Fibroblast of peridontal ligament (primary cell): ENCODE measurements at regions not wholly inside any gene's neighbourhood (a gene's known extent, or its start where the extent isn't known, plus 50 kb on each side); places are given as distances from the start of the nearest gene placed in this dataset.
"Not testable (repeated sequence)": the region's sequence is repeated elsewhere in the genome, so short reads cannot be mapped to it uniquely, and the experiment has no call there.

Source experiments
- DNase-seq: peaks from one replicate; pipeline ENCODE4 v3.0.0-alpha.2; 2010; ENCODE audit errors: extremely low read depth

DNA sequence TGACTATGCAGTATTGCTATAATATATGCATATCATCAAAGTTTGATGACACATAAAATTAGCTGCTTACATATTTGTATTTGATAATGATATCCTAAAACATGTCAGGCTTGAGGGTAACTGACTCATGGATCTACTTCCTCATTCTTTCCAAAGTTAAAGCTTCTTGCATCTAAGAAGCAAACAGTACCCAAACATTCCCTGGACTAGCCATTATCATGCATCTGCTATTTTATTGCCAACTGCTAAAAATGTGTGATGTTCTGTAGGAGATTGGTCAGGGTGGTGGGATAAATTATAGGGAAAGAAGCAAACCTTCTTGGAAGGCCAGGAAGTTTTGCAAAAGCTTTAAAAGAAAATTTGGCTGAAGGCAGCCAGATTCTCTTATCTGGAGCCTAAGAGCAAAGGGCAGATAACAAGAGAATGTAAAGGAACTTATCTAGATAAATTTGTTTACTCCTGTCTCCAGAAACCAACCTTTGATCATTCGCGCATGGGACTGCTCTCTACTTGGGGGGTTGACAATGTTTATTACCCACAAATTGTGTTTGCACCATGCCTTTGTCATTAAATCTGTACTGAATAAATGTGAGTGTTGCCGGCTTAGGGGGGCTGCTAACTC lies 604.1 kb upstream of the TLE4 start:
- DNase-seq: peak; percentile 4

DNA sequence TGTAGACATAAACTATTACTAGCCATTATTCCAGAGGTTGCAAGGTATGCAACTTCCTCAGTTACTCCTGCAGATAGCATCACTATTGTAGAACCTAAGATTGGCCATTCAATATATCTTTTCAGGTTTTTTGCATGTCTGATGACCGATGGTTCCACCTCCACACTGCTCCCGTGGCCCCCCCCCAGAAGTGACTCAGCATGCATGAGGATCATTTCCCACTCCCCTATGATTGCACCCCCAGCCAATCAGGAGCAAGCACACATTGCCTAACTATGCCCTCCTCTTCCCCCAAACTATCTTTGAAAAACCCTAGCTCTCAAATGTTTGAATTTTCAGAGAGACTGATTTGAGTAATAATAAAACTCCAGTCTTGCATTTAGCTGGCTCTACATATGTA lies 601.4 kb upstream of the TLE4 start:
- DNase-seq: no peak

DNA sequence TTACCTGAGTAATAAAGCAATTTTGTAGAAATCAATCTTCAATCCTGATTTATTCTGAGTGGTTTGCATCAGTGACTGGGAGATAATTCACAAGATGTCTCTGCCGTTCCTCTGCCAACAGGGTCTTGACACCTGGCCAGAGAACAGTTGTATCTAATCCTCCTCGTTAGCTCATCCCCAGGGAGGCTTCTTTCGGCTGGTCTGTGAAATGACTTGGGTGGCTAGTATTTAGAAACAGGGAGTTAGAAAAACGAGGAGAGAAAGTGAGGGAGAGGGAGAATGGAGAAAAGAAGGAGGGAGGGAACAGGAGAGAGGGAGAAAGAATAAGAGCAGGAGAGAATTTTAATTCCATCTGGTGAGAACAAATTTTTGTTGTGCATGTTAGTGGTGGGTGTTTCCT lies 600.2 kb upstream of the TLE4 start:
- DNase-seq: no peak

DNA sequence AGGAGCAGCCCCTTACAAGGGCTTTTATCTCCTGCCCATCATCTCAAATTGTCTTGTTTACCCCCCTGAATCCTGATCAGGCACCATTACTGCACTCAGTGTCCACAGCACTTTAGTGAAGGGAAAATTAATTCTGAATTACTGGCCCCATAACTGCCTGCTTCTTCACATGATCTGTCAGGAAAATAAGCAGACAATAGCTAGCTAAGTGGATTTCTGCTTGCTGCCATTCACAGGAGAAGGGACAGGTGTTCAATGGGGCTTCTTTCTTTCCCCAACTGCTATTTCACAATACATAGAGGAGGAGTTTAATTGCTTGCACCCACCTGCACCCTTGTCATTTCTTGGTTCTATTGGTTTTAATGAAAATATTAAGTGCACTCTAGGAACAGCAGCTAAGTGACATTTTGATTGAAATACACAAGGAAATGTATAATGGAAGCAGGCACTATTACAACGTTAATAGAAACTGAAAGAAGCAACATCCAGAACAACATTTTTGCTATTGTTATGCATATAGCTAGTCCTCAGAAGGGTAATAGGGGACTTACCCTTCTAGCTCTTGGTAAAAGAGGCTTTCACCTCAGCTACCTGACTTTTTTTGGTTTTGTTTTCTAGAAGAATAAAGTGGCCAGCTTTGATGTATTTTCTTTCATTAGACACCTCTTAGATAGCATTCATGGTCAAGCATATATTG lies 599.3 kb upstream of the TLE4 start:
- no peak for DNase-seq

DNA sequence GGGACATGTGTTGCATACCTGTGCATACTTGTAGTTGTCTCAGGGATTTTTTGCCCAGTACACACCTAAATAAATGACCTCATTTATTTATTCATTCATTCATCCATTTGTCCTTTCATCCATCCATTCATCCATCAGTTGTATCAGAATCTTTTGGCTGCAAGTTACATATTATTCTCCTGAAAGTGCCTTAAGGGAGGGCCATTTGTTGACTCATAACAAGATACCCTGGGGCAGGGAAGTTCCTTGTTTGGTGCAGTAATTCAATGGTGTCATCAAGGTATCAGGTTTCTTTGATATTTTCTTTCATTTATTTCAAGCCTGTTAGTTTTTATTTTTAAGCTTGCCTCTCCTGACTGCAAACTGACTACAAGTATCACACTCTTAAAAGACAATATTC lies 597.9 kb upstream of the TLE4 start:
- peak; percentile 23 for DNase-seq

DNA sequence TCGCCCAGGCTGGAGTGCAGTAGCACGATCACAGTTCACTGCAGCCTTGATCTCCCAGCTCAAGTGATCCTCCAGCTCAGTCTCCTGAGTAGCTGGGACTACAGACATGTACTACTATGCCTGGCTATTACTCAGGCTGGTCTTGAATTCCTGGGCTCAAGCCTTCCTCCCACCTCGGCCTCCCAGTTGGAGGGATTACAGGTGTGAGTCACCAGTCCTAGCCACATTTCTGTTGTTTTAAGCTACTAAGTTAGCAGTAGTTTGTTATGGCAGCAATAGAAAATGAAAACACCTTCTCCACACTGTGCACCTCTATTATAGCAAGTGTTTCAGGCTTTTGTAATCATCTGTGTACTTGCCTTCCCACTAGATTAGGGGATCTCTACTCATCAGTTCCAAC lies 588.9 kb upstream of the TLE4 start:
- DNase-seq: no peak

DNA sequence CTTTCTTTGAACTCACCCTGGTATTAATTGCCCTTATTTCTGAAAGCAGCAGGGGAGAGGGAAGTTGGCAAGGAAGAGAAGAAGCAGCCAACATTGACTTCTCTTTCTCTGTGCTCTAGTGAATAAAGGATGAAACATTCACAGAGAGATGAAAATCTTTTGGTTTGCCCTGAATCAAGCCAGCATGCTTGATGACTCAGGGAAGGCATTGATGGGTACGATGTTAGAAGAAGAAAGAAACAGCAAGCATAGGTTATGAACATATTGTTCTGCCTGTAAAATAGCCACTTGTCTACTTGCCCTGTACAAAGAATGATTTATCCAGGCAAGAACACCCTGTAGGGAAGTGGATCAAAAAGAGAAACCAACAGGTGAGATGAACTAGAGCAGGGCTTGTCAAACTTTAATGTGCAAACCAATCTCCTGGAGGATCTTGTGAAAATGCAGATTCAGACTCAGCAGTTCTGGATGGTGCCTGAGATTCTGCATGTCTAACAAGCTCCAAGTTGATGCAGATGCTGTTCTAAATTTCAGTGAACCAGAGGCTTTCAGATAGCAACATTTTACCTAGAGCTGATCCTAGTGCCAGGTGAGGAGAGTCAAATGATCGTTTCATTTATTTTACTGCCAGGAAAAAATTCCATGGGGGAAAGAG lies 586.6 kb upstream of the TLE4 start:
- DNase-seq: peak; percentile 13

DNA sequence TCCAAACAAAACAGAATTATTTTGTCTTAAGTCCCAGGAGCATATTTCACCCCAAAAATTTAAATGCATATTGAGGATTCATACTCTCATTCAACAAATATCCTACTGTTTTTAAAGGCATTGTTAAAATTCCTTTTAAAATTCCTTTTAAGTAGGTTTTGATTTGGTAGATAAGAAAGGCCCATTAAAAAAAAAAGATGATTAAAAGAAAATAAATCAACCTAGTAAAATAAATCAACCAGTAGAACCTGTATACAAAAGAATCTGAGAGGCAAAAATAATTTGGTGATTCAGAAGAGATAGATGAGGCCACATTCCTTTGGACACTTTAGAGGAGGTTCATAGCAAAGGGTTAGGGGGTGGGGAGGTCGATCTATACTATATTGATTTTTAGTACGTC lies 585.3 kb upstream of the TLE4 start:
- DNase-seq: no peak

DNA sequence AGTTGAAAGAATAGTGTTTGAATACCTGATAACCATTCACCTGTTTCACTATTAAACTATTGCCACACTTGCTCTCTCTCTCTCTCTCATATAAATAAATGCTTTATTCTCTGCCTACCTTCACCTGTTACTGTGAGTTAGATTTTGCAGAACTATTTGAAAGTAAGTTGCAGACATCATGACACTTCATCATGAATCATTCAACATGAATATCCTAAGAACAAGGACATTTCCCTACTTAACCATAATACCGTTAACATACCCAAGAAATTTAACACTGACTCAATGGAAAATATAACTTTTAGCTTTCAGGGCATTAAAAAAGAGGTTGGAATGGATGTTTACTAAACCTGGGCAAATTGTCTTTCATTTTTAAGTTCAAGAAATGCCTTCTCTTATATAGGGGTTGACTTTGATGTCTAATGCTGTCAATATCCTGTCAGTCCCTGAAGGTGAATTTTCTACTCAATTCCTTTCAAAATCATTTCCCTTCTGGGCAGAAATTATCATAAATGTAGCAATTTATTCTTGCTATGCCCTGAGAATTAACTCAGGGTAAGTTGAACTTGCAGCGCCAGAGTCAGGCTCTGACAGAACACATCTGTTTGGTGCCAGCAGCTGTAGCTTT lies 582.6 kb upstream of the TLE4 start:
- no peak for DNase-seq

DNA sequence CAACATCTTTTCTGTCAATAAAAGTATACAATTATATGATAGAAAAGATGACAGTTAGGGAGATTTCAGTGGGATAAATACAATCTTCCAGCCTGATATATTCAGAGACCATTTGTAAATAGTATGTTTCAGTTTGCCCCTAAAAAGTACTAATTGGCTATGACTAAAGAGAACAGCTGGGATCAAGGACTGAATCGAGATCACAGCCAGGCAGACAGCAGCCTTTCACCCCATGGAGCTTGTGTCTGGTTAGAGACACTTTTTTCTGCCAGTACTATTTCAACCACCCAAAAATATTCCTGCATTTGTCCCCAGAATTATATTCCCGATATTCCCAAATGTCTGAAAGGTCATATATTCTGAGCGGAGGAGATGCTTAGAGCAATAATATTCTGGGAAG lies 577.3 kb upstream of the TLE4 start:
- DNase-seq: no peak

DNA sequence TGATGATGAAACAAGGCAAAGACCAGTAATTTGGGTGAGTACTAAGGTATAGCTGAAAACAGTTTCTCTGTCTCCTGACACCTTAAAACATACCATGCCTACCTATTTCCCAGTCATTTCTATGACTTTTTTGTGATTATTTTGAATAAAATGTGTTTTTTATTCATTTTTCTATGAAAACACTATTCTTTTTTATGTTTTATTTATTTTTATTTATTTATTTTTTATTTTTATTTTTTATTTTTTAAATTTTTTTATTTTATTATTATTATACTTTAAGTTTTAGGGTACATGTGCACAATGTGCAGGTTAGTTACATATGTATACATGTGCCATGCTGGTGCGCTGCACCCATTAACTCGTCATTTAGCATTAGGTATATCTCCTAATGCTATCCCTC lies 576.8 kb upstream of the TLE4 start:
- DNase-seq: not testable (repeated sequence)

DNA sequence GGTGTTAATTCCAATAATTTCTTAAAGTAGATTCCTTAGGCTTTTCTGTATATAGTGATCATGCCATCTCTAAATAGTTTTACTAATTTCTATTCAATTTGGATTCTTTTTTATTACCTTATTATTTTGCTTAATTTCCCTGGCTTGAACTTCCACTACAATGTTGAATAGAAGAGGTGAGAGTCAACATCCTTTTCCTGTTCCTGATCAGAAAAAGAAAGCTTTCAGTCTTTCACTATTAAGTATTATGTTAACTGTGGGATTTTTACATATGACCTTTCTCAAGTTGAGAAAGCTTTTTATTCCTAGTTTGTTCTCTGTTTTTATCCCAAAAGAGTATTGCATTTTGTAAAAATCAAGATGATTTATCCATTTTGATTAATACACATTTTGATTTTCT lies 574.5 kb upstream of the TLE4 start:
- DNase-seq: no peak

DNA sequence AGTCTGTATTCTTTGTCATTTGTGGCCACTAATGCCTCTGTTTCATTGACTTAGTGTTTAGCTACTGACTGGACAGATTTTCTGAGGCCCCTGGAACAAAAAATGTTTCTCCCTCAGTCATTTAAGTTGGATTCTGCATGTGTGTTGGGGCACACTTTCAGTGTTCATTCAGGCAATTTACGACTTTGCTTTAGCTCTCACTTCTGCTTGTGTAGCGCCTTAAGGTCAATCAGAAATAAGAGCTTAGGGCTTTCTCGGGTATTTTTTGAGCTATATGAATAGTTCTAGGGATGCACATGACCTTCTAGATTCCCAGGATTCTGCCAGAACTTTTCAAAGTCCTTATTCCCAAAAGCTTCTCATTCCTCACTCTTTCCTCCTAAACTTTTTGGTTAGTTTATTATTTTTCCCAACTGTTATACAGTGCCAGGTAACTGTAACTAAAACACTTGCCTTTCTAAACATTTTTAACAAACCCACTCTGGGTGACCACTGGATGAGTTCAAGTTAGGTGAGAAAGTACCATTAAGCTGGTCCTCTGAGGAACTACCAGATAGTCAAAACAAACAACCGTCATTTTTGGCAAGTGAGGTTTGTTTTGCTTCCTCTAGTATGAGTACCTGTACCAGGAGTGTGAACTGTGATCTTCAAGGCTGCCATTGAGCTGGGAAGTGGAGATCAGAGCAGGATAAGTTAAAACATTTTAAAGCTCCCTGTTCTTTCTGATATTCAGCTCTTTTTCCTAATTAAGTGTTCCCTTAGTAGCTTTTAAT lies 571.3 kb upstream of the TLE4 start:
- no peak for DNase-seq

DNA sequence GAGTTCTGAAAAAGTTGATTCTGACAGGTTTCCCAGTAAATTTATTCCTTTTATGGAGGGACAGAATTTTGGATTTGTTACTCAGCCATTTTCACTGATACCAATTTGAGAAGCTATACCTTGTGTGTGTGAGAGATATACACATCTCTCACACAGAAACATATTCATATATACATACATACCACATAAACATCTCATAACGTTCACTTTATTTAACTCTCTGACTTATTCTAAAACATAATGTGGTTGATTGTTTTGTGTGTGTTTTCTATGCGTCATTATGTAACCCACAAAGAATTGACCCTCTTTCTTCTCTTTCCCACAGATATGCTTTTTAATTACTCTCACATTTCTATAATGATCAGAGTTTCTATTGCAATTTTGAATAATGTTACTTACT lies 570.8 kb upstream of the TLE4 start:
- DNase-seq: no peak

DNA sequence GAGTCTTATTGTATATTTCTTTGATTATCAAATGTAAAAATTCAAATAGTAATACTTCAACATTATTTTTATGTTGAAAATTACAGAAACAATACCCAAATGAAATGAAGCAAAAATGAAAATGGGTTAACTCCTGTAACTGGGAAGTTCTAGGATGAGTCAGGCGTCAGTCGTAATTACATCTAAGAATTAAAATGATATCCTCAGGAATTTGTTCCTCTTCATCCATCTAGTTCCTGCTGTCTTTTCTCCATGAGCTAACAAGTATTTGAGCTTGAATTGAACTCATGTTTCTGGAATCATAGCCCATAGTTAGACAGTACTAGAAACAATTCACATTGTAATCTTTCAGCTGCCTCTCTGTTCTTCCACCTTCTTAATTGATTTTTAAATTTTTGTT lies 568.3 kb upstream of the TLE4 start:
- DNase-seq: no peak

DNA sequence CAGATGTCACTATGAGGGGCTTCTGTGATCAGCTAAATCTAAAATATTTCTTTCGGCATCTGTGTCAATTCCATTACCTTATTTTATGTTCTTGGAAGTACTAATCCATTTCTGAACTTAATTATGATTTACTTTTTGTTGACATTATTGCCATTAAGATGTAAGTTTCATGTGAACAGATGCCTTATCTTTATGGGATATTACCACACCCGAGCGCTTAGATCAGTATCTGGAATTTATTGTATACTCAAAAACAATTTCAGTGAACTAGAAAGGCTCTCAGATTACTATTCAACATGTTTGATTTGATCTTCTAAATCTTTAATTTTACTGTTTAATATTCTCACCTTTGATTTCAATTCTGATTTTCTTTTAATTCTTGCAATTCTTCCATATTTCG lies 567.7 kb upstream of the TLE4 start:
- no peak for DNase-seq

DNA sequence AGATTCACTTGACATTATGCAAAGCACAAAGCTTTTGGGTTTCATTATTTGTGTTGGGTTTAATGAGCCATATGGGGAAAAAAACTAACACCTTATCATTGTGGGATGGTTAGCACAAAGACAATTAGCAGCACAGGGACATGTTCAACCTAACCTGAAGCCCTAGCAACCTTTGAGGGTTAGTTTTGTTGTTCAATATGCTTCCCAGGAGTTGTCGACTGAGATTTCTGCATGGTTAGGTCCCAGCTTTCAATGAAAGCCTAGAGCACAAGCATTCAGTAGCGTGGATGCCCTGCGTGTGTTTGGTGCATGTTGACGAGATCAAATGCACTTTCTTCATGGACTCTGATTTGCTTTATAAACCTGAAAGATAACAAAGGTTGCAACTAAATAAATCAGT lies 565.2 kb upstream of the TLE4 start:
- DNase-seq: no peak

DNA sequence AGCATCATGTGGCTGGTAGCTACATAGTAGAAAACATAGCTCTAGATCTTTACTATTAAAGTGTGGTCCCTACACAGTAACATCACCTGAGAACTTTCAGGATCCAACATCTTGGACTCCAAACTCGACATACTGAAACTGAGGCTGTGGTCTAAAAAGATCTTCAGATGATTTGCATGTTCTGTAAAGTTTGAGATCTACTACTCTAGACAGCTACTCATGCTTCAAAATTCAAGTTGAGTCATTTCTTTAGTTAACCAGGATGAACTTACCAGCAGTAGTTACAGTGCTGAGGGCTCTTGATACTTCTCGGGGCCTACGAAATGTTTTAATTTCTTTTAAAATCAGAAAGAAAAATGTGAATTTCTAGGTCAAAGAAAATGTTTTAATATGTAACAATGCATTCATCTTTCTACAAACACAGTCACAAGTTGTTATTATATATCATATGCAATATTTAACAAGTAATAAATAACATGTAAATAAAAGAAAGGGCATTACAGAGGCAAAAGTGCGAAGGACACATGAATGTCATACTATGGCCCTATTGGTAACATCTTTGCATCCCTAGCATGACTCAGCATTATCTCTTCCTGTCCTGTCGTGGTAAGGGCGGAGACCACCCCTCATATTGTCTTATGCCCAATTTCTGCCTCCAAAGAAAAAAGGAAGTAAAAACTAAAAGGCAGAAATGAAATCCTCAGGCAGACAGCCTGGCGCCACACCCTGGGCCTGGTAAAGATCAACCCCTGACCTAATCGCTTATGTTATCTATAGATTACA lies 563.9 kb upstream of the TLE4 start:
- DNase-seq: no peak

DNA sequence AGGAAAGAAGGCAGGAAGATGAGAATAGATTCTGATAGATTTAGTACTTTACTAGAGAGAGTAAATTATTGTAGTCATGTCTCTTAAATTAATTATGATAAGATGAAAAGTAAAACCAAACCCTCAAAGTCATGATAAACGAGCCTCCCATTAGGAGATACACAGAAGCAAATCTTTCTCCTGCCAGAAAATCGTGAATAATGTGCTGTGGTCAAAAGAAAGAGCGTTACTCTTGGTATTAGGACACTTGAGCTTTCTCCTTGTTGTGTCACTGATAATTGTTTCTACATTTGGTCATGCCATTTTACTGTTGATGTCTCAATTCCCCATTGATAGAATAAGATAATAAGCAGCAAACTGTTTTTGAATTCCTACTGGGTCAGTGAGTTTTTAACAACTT lies 562.8 kb upstream of the TLE4 start:
- no peak for DNase-seq

DNA sequence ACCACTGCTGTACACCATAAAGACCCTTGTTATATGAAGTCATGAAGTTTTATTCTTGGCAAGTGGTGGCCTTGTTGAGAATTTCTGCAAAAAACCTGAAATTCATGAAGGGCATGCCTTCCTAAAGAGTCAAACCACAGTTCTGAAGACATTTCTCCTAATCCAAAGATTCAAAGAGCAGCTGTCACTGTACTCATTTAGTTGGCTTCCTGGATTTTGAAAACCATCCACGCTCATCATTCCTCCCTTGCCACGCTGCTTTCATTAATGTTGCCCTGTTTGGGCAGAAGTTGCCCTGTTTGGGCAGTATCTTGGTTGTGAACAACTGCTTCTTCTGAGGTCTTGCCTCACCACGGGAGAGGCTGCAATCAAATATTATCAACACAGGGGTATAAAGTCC lies 560.3 kb upstream of the TLE4 start:
- DNase-seq: no peak

DNA sequence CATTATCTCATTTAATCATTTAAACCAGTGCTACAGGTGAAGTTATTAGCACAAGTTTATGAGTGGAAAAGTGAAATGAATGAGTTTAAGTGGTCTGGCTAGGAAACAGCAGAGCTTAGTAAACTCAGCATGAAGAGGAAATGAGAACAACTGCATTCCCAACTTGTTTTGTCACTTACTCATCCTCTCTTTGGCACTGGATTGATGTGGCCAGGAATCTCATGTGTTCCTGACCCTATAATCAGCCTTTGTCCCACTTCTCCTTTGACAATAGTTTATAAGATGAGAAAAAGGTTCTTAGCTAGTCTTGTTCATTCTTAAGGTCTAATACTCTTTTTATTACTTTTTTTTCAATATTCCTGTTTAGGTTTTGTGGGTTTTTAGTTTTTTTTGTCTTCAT lies 559.2 kb upstream of the TLE4 start:
- peak; percentile 26 for DNase-seq
